SK-N-SH treated with all-trans-retinoic acid at 6 μM for 48 hours (cell line): ENCODE measurements at regions not wholly inside any gene's neighbourhood (a gene's known extent, or its start where the extent isn't known, plus 50 kb on each side); places are given as distances from the start of the nearest gene placed in this dataset.

Experiments
- ATAC-seq: fragments of 200-7000 bp; cut with Tn5 transposase; 3 replicates; pipeline ENCODE4 v1.9.1; 2020; ENCODE audit warnings: mild to moderate bottlenecking, moderate library complexity
- ARNTL ChIP-seq: fragments of 450-650 bp; formaldehyde crosslinking; IDR thresholded peaks from 2 replicates; pipeline ENCODE4 v1.5.0; 2020; ENCODE audit warnings: low read depth, mild to moderate bottlenecking, moderate library complexity, borderline replicate concordance
- CSDC2 ChIP-seq: fragments of 250-450 bp; sonication (Bioruptor Pico); IDR thresholded peaks from 2 replicates; pipeline ENCODE4 v1.5.0; 2020; ENCODE audit warnings: mild to moderate bottlenecking, moderate library complexity
- CSRNP3 ChIP-seq: fragments of 250-450 bp; sonication (Bioruptor Pico); IDR thresholded peaks from 2 replicates; pipeline ENCODE4 v1.5.1; 2021; ENCODE audit warnings: mild to moderate bottlenecking, moderate library complexity
- ESRRG ChIP-seq: fragments of 250-450 bp; sonication (Bioruptor Pico); IDR thresholded peaks from 2 replicates; pipeline ENCODE4 v1.6.1; 2021; ENCODE audit warnings: mild to moderate bottlenecking
- GLIS3 ChIP-seq: fragments of 250-450 bp; sonication (Bioruptor Pico); IDR thresholded peaks from 2 replicates; pipeline ENCODE4 v1.5.0; 2020; ENCODE audit warnings: mild to moderate bottlenecking, moderate library complexity
- ISL1 ChIP-seq: fragments of 250-450 bp; sonication (Bioruptor Pico); IDR thresholded peaks from 2 replicates; pipeline ENCODE4 v2.1.2; 2022; ENCODE audit warnings: mild to moderate bottlenecking, moderate library complexity
- OSR1 ChIP-seq: fragments of 250-450 bp; sonication (Bioruptor Pico); IDR thresholded peaks from 2 replicates; pipeline ENCODE4 v1.8.0; 2022; ENCODE audit warnings: moderate library complexity, mild to moderate bottlenecking, inconsistent platforms
- PPARA ChIP-seq: fragments of 250-450 bp; sonication (Bioruptor Pico); IDR thresholded peaks from 2 replicates; pipeline ENCODE4 v1.5.0; 2020; ENCODE audit warnings: mild to moderate bottlenecking, borderline replicate concordance
- RARB ChIP-seq: fragments of 250-450 bp; sonication (Bioruptor Pico); IDR thresholded peaks from 2 replicates; pipeline ENCODE4 v1.8.0; 2021; ENCODE audit warnings: mild to moderate bottlenecking, moderate library complexity
- SNAI2 ChIP-seq: fragments of 250-450 bp; sonication (Bioruptor Pico); IDR thresholded peaks from 2 replicates; pipeline ENCODE4 v1.5.0; 2020; ENCODE audit warnings: mild to moderate bottlenecking, moderate library complexity
- TCF4 ChIP-seq: fragments of 250-450 bp; sonication (Bioruptor Pico); IDR thresholded peaks from 2 replicates; pipeline ENCODE4 v1.8.0; 2021; ENCODE audit warnings: mild to moderate bottlenecking, moderate library complexity, borderline replicate concordance
- TOX ChIP-seq: fragments of 250-450 bp; sonication (Bioruptor Pico); IDR thresholded peaks from 2 replicates; pipeline ENCODE4 v1.8.0; 2021; ENCODE audit warnings: mild to moderate bottlenecking, moderate library complexity, borderline replicate concordance
- ZC3H10 ChIP-seq: fragments of 250-450 bp; sonication (Bioruptor Pico); IDR thresholded peaks from 2 replicates; pipeline ENCODE4 v1.5.1; 2021; ENCODE audit warnings: mild to moderate bottlenecking, moderate library complexity
- ZFP30 ChIP-seq: fragments of 450-650 bp; formaldehyde crosslinking; IDR thresholded peaks from 2 replicates; pipeline ENCODE4 v1.5.0; 2022; ENCODE audit warnings: mild to moderate bottlenecking, moderate library complexity
- ZNF565 ChIP-seq: fragments of 450-650 bp; formaldehyde crosslinking; conservative IDR thresholded peaks from 2 replicates; pipeline ENCODE4 v1.5.0; 2020; ENCODE audit warnings: low read depth, mild to moderate bottlenecking, moderate library complexity
- ZNF70 ChIP-seq: fragments of 450-650 bp; formaldehyde crosslinking; IDR thresholded peaks from 2 replicates; pipeline ENCODE4 v1.5.0; 2020; ENCODE audit warnings: mild to moderate bottlenecking, moderate library complexity
- ZNF8 ChIP-seq: fragments of 450-650 bp; formaldehyde crosslinking; IDR thresholded peaks from 2 replicates; pipeline ENCODE4 v1.5.0; 2020; ENCODE audit warnings: mild to moderate bottlenecking, moderate library complexity
- TF ChIP-seq, protein P1 (sequence below): fragments of 250-450 bp; sonication (Bioruptor Pico); IDR thresholded peaks from 2 replicates; pipeline ENCODE4 v1.8.0; 2020; ENCODE audit warnings: mild to moderate bottlenecking, moderate library complexity, borderline replicate concordance
- TF ChIP-seq, protein P2 (sequence below): fragments of 250-450 bp; sonication (Bioruptor Pico); IDR thresholded peaks from 2 replicates; pipeline ENCODE4 v1.5.1; 2020; ENCODE audit warnings: low read depth, mild to moderate bottlenecking, moderate library complexity
- TF ChIP-seq, protein P3 (sequence below): fragments of 250-450 bp; sonication (Bioruptor Pico); IDR thresholded peaks from 2 replicates; pipeline ENCODE4 v1.8.0; 2021; ENCODE audit warnings: low read depth, mild to moderate bottlenecking, moderate library complexity, borderline replicate concordance
- TF ChIP-seq, protein P4 (sequence below): fragments of 250-450 bp; sonication (Bioruptor Pico); IDR thresholded peaks from 2 replicates; pipeline ENCODE4 v1.5.0; 2020; ENCODE audit warnings: mild to moderate bottlenecking, moderate library complexity

DNA sequence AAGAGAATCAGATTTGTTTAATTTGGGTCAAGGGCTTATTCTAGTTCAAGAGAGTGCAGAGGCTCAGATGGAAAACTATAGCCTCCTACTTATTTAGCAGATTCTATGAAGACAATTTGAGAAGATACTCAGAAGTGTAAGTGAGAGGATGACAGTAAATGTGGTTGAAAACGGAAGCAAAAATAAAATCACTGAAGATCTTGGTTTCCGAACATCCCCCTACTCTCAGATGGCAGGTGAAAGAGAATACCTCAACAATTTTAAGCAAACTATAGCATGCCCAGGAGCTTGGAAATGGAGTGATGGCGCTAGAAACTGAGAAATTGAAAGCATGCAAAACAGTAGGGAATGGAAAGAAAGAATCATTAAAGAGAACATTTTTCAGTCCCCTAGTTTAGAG is 705.5 kb upstream of the CDH8 start:
- TF ChIP-seq GLIS3 (CRISPR knock-in tag) (no peak), CSRNP3 (CRISPR knock-in tag) (no peak), ZC3H10 (no peak), ESRRG (CRISPR knock-in tag) (no peak), ARNTL (CRISPR knock-in tag) (no peak), ZFP30 (CRISPR knock-in tag) (no peak), SNAI2 (no peak), CSDC2 (CRISPR knock-in tag) (no peak), TCF4 (CRISPR knock-in tag) (no peak), ZNF70 (CRISPR knock-in tag) (no peak)
- TF ChIP-seq, protein P1, sequence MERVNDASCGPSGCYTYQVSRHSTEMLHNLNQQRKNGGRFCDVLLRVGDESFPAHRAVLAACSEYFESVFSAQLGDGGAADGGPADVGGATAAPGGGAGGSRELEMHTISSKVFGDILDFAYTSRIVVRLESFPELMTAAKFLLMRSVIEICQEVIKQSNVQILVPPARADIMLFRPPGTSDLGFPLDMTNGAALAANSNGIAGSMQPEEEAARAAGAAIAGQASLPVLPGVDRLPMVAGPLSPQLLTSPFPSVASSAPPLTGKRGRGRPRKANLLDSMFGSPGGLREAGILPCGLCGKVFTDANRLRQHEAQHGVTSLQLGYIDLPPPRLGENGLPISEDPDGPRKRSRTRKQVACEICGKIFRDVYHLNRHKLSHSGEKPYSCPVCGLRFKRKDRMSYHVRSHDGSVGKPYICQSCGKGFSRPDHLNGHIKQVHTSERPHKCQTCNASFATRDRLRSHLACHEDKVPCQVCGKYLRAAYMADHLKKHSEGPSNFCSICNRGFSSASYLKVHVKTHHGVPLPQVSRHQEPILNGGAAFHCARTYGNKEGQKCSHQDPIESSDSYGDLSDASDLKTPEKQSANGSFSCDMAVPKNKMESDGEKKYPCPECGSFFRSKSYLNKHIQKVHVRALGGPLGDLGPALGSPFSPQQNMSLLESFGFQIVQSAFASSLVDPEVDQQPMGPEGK (CRISPR knock-in tag) = no peak
- TF ChIP-seq, protein P2, sequence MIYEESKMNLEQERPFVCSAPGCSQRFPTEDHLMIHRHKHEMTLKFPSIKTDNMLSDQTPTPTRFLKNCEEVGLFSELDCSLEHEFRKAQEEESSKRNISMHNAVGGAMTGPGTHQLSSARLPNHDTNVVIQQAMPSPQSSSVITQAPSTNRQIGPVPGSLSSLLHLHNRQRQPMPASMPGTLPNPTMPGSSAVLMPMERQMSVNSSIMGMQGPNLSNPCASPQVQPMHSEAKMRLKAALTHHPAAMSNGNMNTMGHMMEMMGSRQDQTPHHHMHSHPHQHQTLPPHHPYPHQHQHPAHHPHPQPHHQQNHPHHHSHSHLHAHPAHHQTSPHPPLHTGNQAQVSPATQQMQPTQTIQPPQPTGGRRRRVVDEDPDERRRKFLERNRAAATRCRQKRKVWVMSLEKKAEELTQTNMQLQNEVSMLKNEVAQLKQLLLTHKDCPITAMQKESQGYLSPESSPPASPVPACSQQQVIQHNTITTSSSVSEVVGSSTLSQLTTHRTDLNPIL (CRISPR knock-in tag) = no peak
- TF ChIP-seq, all 23 proteins: peak for 0
- no peak for ATAC-seq

DNA sequence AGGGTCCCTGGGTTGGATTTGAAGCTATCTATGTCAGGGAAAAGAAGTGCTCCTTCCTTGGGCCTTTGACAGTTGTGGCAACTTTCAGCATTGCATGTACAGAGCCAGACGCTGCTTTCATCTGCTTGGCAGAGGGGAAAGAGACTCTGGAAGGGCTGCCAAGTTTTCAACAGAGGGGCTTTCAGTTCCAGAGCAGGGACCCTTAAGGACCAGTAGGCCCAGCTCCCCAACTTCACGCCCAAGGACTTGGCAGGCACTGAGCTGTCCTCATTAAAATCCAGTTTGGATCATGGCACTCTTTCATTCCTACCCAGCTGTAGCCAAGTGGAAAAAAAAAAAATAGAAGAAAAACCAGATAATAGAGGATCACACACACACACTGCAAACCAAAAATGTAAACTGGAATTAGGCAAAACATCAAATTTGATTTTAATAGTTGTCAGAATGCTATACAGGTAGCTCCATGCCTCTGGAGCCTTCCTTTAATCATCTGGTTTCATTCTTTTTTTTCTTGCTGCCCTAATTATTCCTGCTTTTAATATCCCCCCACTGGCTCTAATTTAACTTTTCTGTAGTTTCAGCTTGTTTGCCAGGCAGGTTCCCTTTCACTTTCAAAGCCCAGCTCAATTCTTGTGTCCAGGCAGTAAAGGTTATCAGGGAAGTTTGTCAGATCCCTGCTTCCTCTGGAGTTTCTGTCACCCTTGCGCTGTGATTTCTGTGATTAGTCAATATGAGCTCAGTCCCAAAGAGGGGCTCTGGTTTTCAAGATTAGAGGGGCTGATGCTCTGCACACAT is 702.6 kb upstream of the CDH8 start:
- ATAC-seq = no peak
- TF ChIP-seq, protein P3, sequence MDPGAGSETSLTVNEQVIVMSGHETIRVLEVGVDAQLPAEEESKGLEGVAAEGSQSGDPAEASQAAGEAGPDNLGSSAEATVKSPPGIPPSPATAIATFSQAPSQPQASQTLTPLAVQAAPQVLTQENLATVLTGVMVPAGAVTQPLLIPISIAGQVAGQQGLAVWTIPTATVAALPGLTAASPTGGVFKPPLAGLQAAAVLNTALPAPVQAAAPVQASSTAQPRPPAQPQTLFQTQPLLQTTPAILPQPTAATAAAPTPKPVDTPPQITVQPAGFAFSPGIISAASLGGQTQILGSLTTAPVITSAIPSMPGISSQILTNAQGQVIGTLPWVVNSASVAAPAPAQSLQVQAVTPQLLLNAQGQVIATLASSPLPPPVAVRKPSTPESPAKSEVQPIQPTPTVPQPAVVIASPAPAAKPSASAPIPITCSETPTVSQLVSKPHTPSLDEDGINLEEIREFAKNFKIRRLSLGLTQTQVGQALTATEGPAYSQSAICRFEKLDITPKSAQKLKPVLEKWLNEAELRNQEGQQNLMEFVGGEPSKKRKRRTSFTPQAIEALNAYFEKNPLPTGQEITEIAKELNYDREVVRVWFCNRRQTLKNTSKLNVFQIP (CRISPR knock-in tag) = no peak
- TF ChIP-seq, protein P2 (CRISPR knock-in tag) = no peak
- TF ChIP-seq RARB (CRISPR knock-in tag) (no peak), TCF4 (CRISPR knock-in tag) (no peak), ZNF70 (CRISPR knock-in tag) (no peak), ZNF8 (no peak), ARNTL (CRISPR knock-in tag) (no peak)

GRCh38 chr16:62732092-62732491 is 695.9 kb upstream of the CDH8 start:
- ATAC-seq = no peak
- TF ChIP-seq ESRRG (CRISPR knock-in tag) (no peak), ISL1 (CRISPR knock-in tag) (no peak), CSDC2 (CRISPR knock-in tag) (no peak), ARNTL (CRISPR knock-in tag) (no peak), PPARA (no peak), ZFP30 (CRISPR knock-in tag) (no peak), TOX (CRISPR knock-in tag) (no peak), GLIS3 (CRISPR knock-in tag) (no peak), OSR1 (CRISPR knock-in tag) (no peak), CSRNP3 (CRISPR knock-in tag) (no peak), ZNF70 (CRISPR knock-in tag) (no peak), ZC3H10 (no peak), ZNF565 (CRISPR knock-in tag) (no peak), ZNF8 (no peak), SNAI2 (no peak)
- TF ChIP-seq, protein P3 (CRISPR knock-in tag) = no peak
- TF ChIP-seq, protein P4, sequence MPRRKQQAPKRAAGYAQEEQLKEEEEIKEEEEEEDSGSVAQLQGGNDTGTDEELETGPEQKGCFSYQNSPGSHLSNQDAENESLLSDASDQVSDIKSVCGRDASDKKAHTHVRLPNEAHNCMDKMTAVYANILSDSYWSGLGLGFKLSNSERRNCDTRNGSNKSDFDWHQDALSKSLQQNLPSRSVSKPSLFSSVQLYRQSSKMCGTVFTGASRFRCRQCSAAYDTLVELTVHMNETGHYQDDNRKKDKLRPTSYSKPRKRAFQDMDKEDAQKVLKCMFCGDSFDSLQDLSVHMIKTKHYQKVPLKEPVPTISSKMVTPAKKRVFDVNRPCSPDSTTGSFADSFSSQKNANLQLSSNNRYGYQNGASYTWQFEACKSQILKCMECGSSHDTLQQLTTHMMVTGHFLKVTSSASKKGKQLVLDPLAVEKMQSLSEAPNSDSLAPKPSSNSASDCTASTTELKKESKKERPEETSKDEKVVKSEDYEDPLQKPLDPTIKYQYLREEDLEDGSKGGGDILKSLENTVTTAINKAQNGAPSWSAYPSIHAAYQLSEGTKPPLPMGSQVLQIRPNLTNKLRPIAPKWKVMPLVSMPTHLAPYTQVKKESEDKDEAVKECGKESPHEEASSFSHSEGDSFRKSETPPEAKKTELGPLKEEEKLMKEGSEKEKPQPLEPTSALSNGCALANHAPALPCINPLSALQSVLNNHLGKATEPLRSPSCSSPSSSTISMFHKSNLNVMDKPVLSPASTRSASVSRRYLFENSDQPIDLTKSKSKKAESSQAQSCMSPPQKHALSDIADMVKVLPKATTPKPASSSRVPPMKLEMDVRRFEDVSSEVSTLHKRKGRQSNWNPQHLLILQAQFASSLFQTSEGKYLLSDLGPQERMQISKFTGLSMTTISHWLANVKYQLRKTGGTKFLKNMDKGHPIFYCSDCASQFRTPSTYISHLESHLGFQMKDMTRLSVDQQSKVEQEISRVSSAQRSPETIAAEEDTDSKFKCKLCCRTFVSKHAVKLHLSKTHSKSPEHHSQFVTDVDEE (CRISPR knock-in tag) = no peak
- TF ChIP-seq, all 23 proteins: peak for 0
